ENCODE measurements at regions not wholly inside any gene's neighbourhood (a gene's known extent, or its start where the extent isn't known, plus 50 kb on each side); places are given as distances from the start of the nearest gene placed in this dataset.

DNA sequence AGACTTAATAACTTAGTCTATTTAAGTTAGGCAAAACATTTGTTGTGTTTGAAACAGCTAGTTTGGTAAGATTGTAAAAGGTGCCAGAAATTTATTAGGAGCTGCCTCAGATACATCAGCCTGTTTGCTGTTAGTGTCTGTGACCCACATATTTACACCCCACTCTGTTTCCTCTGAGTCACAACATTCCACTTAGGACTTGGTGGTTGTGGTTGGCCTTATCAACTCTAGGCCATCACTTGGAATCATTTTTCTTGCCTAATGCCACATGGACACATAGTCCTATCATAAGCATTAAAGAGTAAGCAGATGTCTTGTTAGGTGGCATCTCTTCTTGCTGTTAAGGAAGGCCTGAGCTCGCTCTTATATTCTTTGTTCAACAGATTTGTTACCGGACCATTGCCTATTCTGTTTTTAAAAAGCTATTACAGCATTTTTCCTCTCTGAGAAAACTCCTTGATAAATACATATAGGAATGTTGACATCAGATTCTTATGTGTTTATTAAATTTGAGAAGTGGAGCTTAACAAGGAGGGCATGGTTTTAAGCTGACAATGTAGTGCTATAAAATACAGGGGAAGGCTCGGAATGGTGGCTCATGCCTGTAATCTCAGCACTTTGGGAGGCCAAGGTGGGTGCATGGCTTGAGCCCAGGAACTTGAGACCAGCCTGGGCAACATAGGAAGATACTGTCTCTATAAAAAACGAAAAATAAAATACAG is 51.2 kb upstream of the PGRMC2 start:
- TF ChIP-seq, protein P1, sequence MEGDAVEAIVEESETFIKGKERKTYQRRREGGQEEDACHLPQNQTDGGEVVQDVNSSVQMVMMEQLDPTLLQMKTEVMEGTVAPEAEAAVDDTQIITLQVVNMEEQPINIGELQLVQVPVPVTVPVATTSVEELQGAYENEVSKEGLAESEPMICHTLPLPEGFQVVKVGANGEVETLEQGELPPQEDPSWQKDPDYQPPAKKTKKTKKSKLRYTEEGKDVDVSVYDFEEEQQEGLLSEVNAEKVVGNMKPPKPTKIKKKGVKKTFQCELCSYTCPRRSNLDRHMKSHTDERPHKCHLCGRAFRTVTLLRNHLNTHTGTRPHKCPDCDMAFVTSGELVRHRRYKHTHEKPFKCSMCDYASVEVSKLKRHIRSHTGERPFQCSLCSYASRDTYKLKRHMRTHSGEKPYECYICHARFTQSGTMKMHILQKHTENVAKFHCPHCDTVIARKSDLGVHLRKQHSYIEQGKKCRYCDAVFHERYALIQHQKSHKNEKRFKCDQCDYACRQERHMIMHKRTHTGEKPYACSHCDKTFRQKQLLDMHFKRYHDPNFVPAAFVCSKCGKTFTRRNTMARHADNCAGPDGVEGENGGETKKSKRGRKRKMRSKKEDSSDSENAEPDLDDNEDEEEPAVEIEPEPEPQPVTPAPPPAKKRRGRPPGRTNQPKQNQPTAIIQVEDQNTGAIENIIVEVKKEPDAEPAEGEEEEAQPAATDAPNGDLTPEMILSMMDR (conservative IDR thresholded peaks at IDR 0.05; ENCODE audit: low read length): no peak
- no peak overlapping the region for H3K4me3 ChIP-seq (ENCODE audit: low read length)
- DNase-seq (ENCODE audit: low read depth): peak; percentile 98

DNA sequence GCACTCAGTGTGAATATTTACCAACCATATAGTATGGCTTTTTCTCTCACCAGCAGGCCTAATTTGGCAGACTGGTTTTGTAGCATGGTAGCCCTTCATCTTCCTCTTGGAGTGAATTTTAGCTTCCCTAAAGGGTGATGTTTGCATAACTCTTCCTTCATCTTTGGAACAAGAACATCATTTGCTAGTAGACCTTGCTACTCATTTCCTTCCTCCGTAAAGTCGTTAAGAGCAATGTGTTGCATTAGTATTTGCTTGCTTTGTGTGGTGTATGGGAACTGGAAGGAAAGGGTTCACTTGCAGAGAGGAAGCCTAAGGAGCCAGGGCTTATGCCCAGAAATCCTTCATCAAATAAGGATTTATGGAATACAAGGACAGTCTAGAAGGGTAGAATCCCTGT is 50.2 kb upstream of the PGRMC2 start:
- TF ChIP-seq, protein P1 (conservative IDR thresholded peaks at IDR 0.05; ENCODE audit: low read length): no peak
- DNase-seq (ENCODE audit: low read depth): no peak
- H3K4me3 ChIP-seq (ENCODE audit: low read length): no peak overlapping the region
